ENCODE measurements at regions not wholly inside any gene's neighbourhood (a gene's known extent, or its start where the extent isn't known, plus 50 kb on each side); places are given as distances from the start of the nearest gene placed in this dataset.

DNA sequence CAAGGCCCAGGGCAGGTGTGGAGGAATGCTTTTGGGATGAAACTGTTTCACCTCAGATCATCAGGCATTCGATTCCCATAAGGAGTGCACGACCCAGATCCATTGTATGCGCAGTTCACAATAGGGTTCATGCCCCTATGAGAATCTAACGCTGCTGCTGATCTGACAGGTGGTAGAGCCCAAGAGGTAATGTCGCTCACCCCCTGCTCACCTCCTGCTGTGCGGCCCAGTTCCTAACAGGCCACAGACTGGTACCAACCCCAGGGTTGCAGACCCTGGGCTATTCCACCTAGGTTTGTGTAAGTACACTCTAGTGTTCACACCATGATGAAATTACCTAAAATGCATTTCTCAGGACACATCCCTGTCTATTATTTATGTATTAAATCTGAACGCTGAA, 72.5 kb downstream of the COPS8 start:
- Mint-ChIP-seq H3K4me1 (ENCODE audit: low read depth, unreplicated experiment) (no peaks in the 10 kb centered on the region), H3K27ac (ENCODE audit: unreplicated experiment) (no peak overlapping the region), H3K9me3 (ENCODE audit: unreplicated experiment) (peaks cover 2% of the 10 kb centered on the region), H3K36me3 (ENCODE audit: unreplicated experiment) (no peaks in the 10 kb centered on the region), H3K27me3 (ENCODE audit: unreplicated experiment) (peaks cover 2% of the 10 kb centered on the region), H3K4me3 (ENCODE audit: unreplicated experiment) (no peak overlapping the region)
- TF ChIP-seq, protein P1, sequence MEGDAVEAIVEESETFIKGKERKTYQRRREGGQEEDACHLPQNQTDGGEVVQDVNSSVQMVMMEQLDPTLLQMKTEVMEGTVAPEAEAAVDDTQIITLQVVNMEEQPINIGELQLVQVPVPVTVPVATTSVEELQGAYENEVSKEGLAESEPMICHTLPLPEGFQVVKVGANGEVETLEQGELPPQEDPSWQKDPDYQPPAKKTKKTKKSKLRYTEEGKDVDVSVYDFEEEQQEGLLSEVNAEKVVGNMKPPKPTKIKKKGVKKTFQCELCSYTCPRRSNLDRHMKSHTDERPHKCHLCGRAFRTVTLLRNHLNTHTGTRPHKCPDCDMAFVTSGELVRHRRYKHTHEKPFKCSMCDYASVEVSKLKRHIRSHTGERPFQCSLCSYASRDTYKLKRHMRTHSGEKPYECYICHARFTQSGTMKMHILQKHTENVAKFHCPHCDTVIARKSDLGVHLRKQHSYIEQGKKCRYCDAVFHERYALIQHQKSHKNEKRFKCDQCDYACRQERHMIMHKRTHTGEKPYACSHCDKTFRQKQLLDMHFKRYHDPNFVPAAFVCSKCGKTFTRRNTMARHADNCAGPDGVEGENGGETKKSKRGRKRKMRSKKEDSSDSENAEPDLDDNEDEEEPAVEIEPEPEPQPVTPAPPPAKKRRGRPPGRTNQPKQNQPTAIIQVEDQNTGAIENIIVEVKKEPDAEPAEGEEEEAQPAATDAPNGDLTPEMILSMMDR (IDR thresholded peaks at IDR 0.05; ENCODE audit: partially characterized antibody, unreplicated experiment): no peak
- no peak for DNase-seq

DNA sequence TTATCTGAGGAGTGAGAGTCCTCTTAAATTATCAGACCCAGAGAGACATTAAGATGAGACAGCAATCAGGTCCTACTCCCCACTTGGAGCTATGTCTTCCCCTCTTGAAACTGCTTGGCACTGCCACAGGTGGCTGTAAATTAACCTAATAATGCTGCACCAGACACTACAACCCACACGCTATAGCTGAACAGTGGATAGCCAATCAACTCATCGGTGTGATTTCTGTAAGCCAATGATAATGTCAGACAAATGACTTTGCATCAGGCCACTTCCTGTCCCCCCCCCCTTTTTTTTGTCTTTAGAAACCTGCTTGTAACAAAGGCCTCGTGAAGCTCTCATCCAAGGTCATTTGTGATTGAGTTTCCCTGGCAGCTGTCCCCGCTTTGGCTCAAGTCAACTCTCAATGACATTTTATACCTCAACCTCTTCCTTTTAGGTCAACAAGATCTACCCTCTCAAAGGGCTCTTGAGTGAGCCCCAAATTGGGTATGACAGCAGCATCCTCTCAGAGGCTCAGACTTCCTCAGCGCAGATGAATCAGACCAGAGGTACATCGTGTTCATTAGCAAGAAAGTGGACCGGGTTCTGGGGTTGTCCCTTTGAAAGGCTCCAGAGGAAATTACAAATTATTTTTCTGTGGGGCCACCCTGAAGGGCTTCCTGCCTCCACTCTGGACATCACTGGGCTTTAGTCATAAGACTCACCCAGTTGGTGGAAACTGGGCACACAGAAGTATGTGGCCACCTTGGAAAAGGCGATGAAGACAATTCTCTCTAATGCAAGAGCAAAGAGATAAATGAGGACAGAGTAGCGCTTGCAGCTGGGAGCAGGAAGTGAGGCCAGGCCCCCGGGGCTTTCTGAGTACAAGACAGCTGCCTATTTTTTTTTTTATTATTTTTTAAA, 73.6 kb downstream of the COPS8 start:
- no peak overlapping the region for H3K27ac Mint-ChIP-seq (ENCODE audit: unreplicated experiment)
- H3K36me3 Mint-ChIP-seq (ENCODE audit: unreplicated experiment): no peaks in the 10 kb centered on the region

DNA sequence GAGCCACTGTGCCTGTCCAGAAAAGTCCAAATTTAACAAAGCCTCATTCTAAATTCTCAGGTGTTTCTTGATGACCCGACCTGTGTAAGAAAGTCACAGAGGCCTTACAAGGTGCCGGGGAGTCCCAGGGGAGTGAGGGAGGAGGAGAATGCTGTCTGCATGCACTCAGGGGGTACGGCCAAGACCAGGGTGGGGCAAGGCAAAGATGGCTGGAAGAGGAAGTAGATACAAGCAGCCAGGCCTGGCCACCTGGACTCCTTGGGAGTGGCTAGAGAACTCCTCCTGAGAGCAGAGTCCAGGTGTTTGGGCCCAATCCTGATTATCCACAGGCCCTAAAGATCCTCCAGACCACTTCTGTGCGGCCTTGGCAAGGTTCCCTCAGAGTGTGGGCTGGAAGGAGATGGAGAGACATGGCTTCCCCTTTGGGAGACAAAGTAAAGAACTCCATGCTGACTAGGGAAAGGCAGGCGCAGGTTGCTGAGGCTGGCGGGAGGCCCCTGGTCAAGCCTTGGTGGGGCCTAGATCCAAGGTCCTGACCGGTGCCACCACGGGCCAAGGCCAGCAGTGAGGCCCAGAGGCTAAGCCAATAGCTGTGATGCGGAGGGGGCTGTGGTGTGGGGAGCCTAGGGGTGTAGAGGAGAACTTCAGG, 74.7 kb downstream of the COPS8 start:
- Mint-ChIP-seq H3K4me1 (ENCODE audit: low read depth, unreplicated experiment) (no peaks in the 10 kb centered on the region), H3K36me3 (ENCODE audit: unreplicated experiment) (no peaks in the 10 kb centered on the region), H3K27me3 (ENCODE audit: unreplicated experiment) (peaks cover 2% of the 10 kb centered on the region), H3K27ac (ENCODE audit: unreplicated experiment) (no peak overlapping the region), H3K9me3 (ENCODE audit: unreplicated experiment) (peaks cover 2% of the 10 kb centered on the region), H3K4me3 (ENCODE audit: unreplicated experiment) (no peak overlapping the region)
- no peak for DNase-seq
- TF ChIP-seq, protein P1 (IDR thresholded peaks at IDR 0.05; ENCODE audit: partially characterized antibody, unreplicated experiment): no peak

More for the DNA sequence above, 73.6 kb downstream of the COPS8 start:
- no peak for DNase-seq
- no peaks in the 10 kb centered on the region for H3K4me1 Mint-ChIP-seq (ENCODE audit: low read depth, unreplicated experiment)
- peaks cover 2% of the 10 kb centered on the region for H3K9me3 Mint-ChIP-seq (ENCODE audit: unreplicated experiment)
- H3K27me3 Mint-ChIP-seq (ENCODE audit: unreplicated experiment): peaks cover 2% of the 10 kb centered on the region
- no peak overlapping the region for H3K4me3 Mint-ChIP-seq (ENCODE audit: unreplicated experiment)
- TF ChIP-seq, protein P1 (IDR thresholded peaks at IDR 0.05; ENCODE audit: partially characterized antibody, unreplicated experiment): no peak

DNA sequence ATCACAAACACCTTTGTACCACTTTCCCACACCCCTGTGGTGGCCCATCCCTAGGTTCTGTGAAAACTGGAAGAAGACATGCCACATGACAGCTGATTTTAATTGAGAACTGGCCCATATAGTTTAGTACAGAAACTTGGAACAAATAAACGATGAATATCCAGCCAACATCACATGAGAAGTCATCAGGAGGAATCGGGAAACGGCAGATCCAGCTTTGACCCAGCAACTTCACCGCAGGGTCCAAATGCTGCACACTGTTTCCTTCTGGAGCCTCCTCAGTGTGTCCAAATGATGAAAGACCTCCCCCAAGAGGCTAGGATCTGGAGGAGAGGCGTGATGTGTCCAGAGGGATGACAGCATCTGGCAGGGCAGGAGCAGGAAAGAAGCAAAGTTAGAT, 75.5 kb downstream of the COPS8 start:
- H3K27ac Mint-ChIP-seq (ENCODE audit: unreplicated experiment): no peak overlapping the region
- no peak overlapping the region for H3K4me3 Mint-ChIP-seq (ENCODE audit: unreplicated experiment)
- no peaks in the 10 kb centered on the region for H3K4me1 Mint-ChIP-seq (ENCODE audit: low read depth, unreplicated experiment)
- TF ChIP-seq, protein P1 (IDR thresholded peaks at IDR 0.05; ENCODE audit: partially characterized antibody, unreplicated experiment): no peak
- no peak for DNase-seq
- H3K9me3 Mint-ChIP-seq (ENCODE audit: unreplicated experiment): peaks cover 2% of the 10 kb centered on the region
- peaks cover 2% of the 10 kb centered on the region for H3K27me3 Mint-ChIP-seq (ENCODE audit: unreplicated experiment)
- no peaks in the 10 kb centered on the region for H3K36me3 Mint-ChIP-seq (ENCODE audit: unreplicated experiment)

DNA sequence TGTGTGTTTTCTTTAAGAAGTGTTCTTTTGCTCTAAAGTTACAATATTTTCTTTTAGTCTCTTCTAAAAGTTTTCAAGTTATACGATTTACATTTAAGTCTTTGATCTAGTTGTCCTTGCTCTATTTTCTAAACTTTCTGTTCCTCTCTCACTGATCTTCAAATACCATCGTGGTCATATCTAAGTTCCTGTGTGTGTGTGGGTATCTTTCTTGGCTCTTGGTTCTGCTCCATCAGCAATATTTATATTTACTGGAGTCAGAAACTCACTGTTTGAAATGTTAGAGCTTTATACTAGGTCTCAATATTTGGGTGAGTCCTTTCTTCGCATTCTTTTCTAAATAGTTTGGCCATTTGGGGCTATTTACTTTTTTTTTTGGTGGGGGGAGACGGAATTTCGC, 77.3 kb downstream of the COPS8 start:
- H3K4me3 Mint-ChIP-seq (ENCODE audit: unreplicated experiment): no peak overlapping the region
- peaks cover 2% of the 10 kb centered on the region for H3K9me3 Mint-ChIP-seq (ENCODE audit: unreplicated experiment)
- no peak for DNase-seq
- peaks cover 2% of the 10 kb centered on the region for H3K27me3 Mint-ChIP-seq (ENCODE audit: unreplicated experiment)
- TF ChIP-seq, protein P1 (IDR thresholded peaks at IDR 0.05; ENCODE audit: partially characterized antibody, unreplicated experiment): no peak
- H3K36me3 Mint-ChIP-seq (ENCODE audit: unreplicated experiment): no peaks in the 10 kb centered on the region
- H3K4me1 Mint-ChIP-seq (ENCODE audit: low read depth, unreplicated experiment): no peaks in the 10 kb centered on the region
- H3K27ac Mint-ChIP-seq (ENCODE audit: unreplicated experiment): no peak overlapping the region

Measured in glutamatergic neuron (in vitro differentiated cells).